Keratinocyte (primary cell): ENCODE measurements at regions not wholly inside any gene's neighbourhood (a gene's known extent, or its start where the extent isn't known, plus 50 kb on each side); places are given as distances from the start of the nearest gene placed in this dataset.
"Not testable (repeated sequence)": the region's sequence is repeated elsewhere in the genome, so short reads cannot be mapped to it uniquely, and the experiment has no call there.

Source experiments
- DNase-seq: peaks from one replicate; pipeline ENCODE4 v3.0.0-alpha.2; 2011; ENCODE audit warnings: low read depth, missing footprints, low spot score
- FAIRE-seq: peaks from 2 replicates; lab custom pipeline; 2011; peaks lifted over from hg19 to GRCh38; lab: Jason Lieb, UNC
- H2AFZ ChIP-seq: 2 replicates; pipeline ENCODE4 v1.6.0; 2012; ENCODE audit warnings: low read length, control low read depth, inconsistent platforms; ENCODE audit not compliant: control insufficient read depth
- H3K27ac ChIP-seq: 2 replicates; pipeline ENCODE4 v1.5.1; 2011; ENCODE audit warnings: low read length; ENCODE audit not compliant: control insufficient read depth, insufficient read depth
- H3K27me3 ChIP-seq: 3 replicates; pipeline ENCODE4 v1.6.0; 2011; ENCODE audit warnings: low read length; ENCODE audit not compliant: control insufficient read depth, insufficient read depth; ENCODE audit errors: extremely low read depth
- H3K36me3 ChIP-seq, 2 experiments: 2 replicates in 1 of 2; 3 replicates in 1 of 2; pipeline ENCODE4 v1.5.1; 2011; ENCODE audit warnings: low read length in 2 of 2, mild to moderate bottlenecking in 1 of 2; ENCODE audit not compliant: control insufficient read depth in 2 of 2, insufficient read depth in 2 of 2; ENCODE audit errors: extremely low read depth in 1 of 2
- H3K4me1 ChIP-seq: 3 replicates; pipeline ENCODE4 v1.5.1; 2011; ENCODE audit warnings: low read length; ENCODE audit not compliant: control insufficient read depth, insufficient read depth; ENCODE audit errors: extremely low read depth
- H3K4me2 ChIP-seq: 3 replicates; pipeline ENCODE4 v1.6.0; 2011; ENCODE audit warnings: low read depth, low read length; ENCODE audit not compliant: control insufficient read depth, insufficient read depth; ENCODE audit errors: extremely low read depth
- H3K4me3 ChIP-seq, 3 experiments: fragments of 200-600 bp in 1 of 3; sonication (generic) in 1 of 3; 2 replicates in 2 of 3; 3 replicates in 1 of 3; pipeline ENCODE4 v1.5.1; 2011 to 2016; ENCODE audit warnings: low read length in 3 of 3, mild to moderate bottlenecking in 3 of 3, control low read depth in 2 of 3, inconsistent platforms in 1 of 3, low read depth in 1 of 3, mixed read lengths in 1 of 3, mixed run types in 1 of 3, moderate library complexity in 1 of 3; ENCODE audit not compliant: control insufficient read depth in 2 of 3, insufficient read depth in 2 of 3; ENCODE audit errors: extremely low read depth in 1 of 3
- H3K79me2 ChIP-seq: 2 replicates; pipeline ENCODE4 v1.6.0; 2012; ENCODE audit warnings: low read length; ENCODE audit not compliant: control insufficient read depth, insufficient read depth
- H3K9ac ChIP-seq: 3 replicates; pipeline ENCODE4 v1.6.0; 2011; ENCODE audit warnings: low read length; ENCODE audit not compliant: control insufficient read depth, insufficient read depth; ENCODE audit errors: extremely low read depth
- H3K9me1 ChIP-seq: 3 replicates; pipeline ENCODE4 v1.6.0; 2011; ENCODE audit warnings: low read length; ENCODE audit not compliant: control insufficient read depth, insufficient read depth; ENCODE audit errors: extremely low read depth
- H3K9me3 ChIP-seq: 2 replicates; pipeline ENCODE4 v1.5.1; 2012; ENCODE audit warnings: low read depth, low read length; ENCODE audit not compliant: control insufficient read depth
- H4K20me1 ChIP-seq: 3 replicates; pipeline ENCODE4 v1.6.0; 2011; ENCODE audit warnings: low read length; ENCODE audit not compliant: control insufficient read depth, insufficient read depth; ENCODE audit errors: extremely low read depth
- CTCF ChIP-seq, 3 experiments: IDR thresholded peaks in 1 of 3; conservative IDR thresholded peaks in 1 of 3; optimal IDR thresholded peaks in 1 of 3; 2 replicates in 2 of 3; 3 replicates in 1 of 3; pipeline versions ENCODE3 to v1.5.1; 2011; ENCODE audit warnings: low read length in 3 of 3, mild to moderate bottlenecking in 3 of 3, moderate library complexity in 2 of 3, control low read depth in 1 of 3, inconsistent platforms in 1 of 3; ENCODE audit not compliant: insufficient read depth in 2 of 3; ENCODE audit errors: extremely low read depth in 1 of 3
- EZH2 ChIP-seq: IDR thresholded peaks from one replicate; pipeline ENCODE4 v1.6.1; 2012; ENCODE audit warnings: inconsistent platforms, mild to moderate bottlenecking, low read length, moderate library complexity
- dilution Hi-C: fragments of 300-500 bp; cut with MboI; formaldehyde crosslinking; loops from one replicate; pipeline ENCODE4 v1.7.0; 2020; ENCODE audit warnings: low sequenced_read_pairs; ENCODE audit not compliant: extremely low pct_ligation_motif_present

GRCh38 chr5:99169309-99169708, 240.5 kb upstream of the CHD1 start:
- DNase-seq = no peak
- dilution Hi-C loops = loop anchor here (25.0 kb wide), 1 partner anchor 93 kb away; no protein-coding TSS in a partner anchor
- H3K79me2 ChIP-seq = no peaks in the 10 kb centered on the region
- no peaks in the 10 kb centered on the region for H3K4me1 ChIP-seq
- no peak for TF ChIP-seq EZH2
- TF ChIP-seq CTCF (optimal IDR thresholded peaks at IDR 0.05 in 1 of 3, IDR thresholded peaks at IDR 0.05 in 1 of 3, conservative IDR thresholded peaks at IDR 0.05 in 1 of 3; ENCODE audit: extremely low read depth in 1 of 3, insufficient read depth in 2 of 3, low read length in 3 of 3) = peak in 1 of 3 experiments; percentile 19
- no peak overlapping the region for H3K9ac ChIP-seq
- no peak for FAIRE-seq
- no peaks in the 10 kb centered on the region for H3K36me3 ChIP-seq
- H3K4me2 ChIP-seq = no peak overlapping the region
- H4K20me1 ChIP-seq = no peaks in the 10 kb centered on the region
- H3K4me3 ChIP-seq = no peak overlapping the region
- H3K9me3 ChIP-seq = no peaks in the 10 kb centered on the region
- H3K27me3 ChIP-seq = no peaks in the 10 kb centered on the region
- H3K27ac ChIP-seq = no peak overlapping the region
- H3K9me1 ChIP-seq = no peaks in the 10 kb centered on the region
- no peak overlapping the region for H2AFZ ChIP-seq

- H3K27me3 ChIP-seq, H3K36me3 ChIP-seq, H3K9me1 ChIP-seq, H2AFZ ChIP-seq, H3K9me3 ChIP-seq, FAIRE-seq, H3K27ac ChIP-seq, DNase-seq, H3K9ac ChIP-seq, H3K4me1 ChIP-seq, H3K4me2 ChIP-seq, H3K4me3 ChIP-seq, H3K79me2 ChIP-seq, H4K20me1 ChIP-seq: not testable (repeated sequence)
- dilution Hi-C loops = loop anchor here (25.0 kb wide), 1 partner anchor 101 kb away; no protein-coding TSS in a partner anchor
Measured at GRCh38 chr5:99161538-99161937, 232.7 kb upstream of the CHD1 start.

GRCh38 chr5:99156688-99157087, 227.9 kb upstream of the CHD1 start:
- DNase-seq = no peak

More at GRCh38 chr5:99156688-99157087, 227.9 kb upstream of the CHD1 start:
- Histone ChIP-seq H3K4me3 (no peak overlapping the region), H3K4me1 (no peaks in the 10 kb centered on the region), H2AFZ (no peak overlapping the region), H3K79me2 (no peaks in the 10 kb centered on the region), H3K36me3 (no peaks in the 10 kb centered on the region), H4K20me1 (no peaks in the 10 kb centered on the region), H3K9me1 (no peaks in the 10 kb centered on the region), H3K9ac (no peak overlapping the region), H3K27me3 (no peaks in the 10 kb centered on the region), H3K4me2 (no peak overlapping the region), H3K9me3 (no peaks in the 10 kb centered on the region), H3K27ac (no peak overlapping the region)
- TF ChIP-seq EZH2 (no peak), CTCF (optimal IDR thresholded peaks at IDR 0.05 in 1 of 3, IDR thresholded peaks at IDR 0.05 in 1 of 3, conservative IDR thresholded peaks at IDR 0.05 in 1 of 3; ENCODE audit: extremely low read depth in 1 of 3, insufficient read depth in 2 of 3, low read length in 3 of 3) (no peak)
- dilution Hi-C loops = loop anchor here (25.0 kb wide), 1 partner anchor 106 kb away; no protein-coding TSS in a partner anchor
- no peak for FAIRE-seq
